ENCODE measurements at regions not wholly inside any gene's neighbourhood (a gene's known extent, or its start where the extent isn't known, plus 50 kb on each side); places are given as distances from the start of the nearest gene placed in this dataset.

GRCh38 chr22:47448231-47449223 lies 686.1 kb downstream of the TBC1D22A start:
- 90 to 93% (median 91%) methylated on average over 16 to 19 of the region's 19 CpGs for WGBS, 3 donors
- TF ChIP-seq POLR2A (IDR thresholded peaks at IDR 0.05) (no peak), EP300 (IDR thresholded peaks at IDR 0.05) (no peak)
- TF ChIP-seq, protein P1, sequence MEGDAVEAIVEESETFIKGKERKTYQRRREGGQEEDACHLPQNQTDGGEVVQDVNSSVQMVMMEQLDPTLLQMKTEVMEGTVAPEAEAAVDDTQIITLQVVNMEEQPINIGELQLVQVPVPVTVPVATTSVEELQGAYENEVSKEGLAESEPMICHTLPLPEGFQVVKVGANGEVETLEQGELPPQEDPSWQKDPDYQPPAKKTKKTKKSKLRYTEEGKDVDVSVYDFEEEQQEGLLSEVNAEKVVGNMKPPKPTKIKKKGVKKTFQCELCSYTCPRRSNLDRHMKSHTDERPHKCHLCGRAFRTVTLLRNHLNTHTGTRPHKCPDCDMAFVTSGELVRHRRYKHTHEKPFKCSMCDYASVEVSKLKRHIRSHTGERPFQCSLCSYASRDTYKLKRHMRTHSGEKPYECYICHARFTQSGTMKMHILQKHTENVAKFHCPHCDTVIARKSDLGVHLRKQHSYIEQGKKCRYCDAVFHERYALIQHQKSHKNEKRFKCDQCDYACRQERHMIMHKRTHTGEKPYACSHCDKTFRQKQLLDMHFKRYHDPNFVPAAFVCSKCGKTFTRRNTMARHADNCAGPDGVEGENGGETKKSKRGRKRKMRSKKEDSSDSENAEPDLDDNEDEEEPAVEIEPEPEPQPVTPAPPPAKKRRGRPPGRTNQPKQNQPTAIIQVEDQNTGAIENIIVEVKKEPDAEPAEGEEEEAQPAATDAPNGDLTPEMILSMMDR (IDR thresholded peaks at IDR 0.05), result no peak
- intact Hi-C loops (cut with DNase I), result no loop called here
- H3K27me3 ChIP-seq, result no peaks in the 10 kb centered on the region
- no peaks in the 10 kb centered on the region for H3K4me1 ChIP-seq (ENCODE audit: insufficient read depth)
- no peaks in the 10 kb centered on the region for H3K9me3 ChIP-seq
- no peak for DNase-seq
- no peaks in the 10 kb centered on the region for H3K36me3 ChIP-seq
- no peak overlapping the region for H3K27ac ChIP-seq
- no peak overlapping the region for H3K4me3 ChIP-seq

DNA sequence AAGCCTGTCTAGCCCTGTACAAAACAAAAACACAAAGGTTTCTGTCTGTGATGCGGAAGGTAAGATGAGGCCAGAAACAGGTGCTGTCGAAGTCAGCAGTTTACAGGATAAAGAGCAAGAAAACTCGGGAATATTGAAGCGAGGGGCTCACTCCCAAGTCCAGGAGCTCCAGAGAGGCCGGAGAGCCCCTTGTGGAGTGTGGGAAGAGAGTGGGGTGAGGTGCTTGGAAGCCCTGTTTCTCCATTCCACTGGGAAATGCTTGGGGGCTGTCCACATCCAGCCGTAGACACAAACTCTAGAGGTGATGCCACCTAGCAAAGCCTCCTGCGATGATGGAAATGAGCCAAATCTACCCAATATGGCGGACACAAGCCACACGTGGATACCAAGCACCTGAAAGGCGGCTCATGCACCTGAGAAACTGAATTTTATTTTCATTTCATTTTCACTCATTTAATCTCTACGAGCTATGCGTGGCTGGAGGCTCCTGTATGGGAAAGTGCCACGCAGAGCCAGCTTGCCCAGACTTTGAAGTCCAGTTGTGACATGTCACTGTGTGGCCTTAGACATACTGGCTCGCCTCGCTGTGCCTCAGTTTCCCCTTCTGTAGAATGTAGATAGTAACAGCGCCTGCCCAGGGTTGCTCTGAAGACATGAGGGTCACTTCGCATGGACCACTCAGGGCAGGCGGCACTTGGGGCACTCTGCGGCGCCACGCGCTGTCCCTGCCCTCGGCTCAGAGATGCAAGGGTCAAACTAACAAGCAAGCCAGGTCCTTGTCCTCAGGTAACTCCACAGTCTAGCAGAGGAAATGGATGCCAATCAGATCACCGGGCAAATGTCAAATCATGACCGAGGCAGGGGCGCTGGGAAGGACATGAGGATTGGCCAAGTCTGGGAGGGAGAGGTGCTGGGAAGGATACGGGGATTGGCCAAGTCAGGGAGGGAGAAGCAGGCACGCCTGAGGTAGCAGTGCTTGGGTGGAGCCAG lies 684.7 kb downstream of the TBC1D22A start:
- Histone ChIP-seq H3K4me3 (no peak overlapping the region), H3K27me3 (no peaks in the 10 kb centered on the region), H3K36me3 (no peaks in the 10 kb centered on the region), H3K9me3 (no peaks in the 10 kb centered on the region), H3K27ac (no peak overlapping the region), H3K4me1 (ENCODE audit: insufficient read depth) (no peaks in the 10 kb centered on the region)
- intact Hi-C loops (cut with DNase I), result no loop called here
- no peak for DNase-seq
- 89 to 93% (median 90%) methylated on average over 28 of the region's 28 CpGs for WGBS, 3 donors
- TF ChIP-seq EP300 (IDR thresholded peaks at IDR 0.05), result no peak

- 14 to 27% (median 17%) methylated on average over 8 of the region's 8 CpGs for WGBS, 3 donors
- no peak overlapping the region for H3K4me3 ChIP-seq
- no peaks in the 10 kb centered on the region for H3K27me3 ChIP-seq
- TF ChIP-seq, protein P1 (IDR thresholded peaks at IDR 0.05), result no peak
- TF ChIP-seq EP300 (IDR thresholded peaks at IDR 0.05) (no peak), POLR2A (IDR thresholded peaks at IDR 0.05) (no peak)
- H3K9me3 ChIP-seq, result no peaks in the 10 kb centered on the region
- no peaks in the 10 kb centered on the region for H3K36me3 ChIP-seq
- intact Hi-C loops (cut with DNase I), result no loop called here
- no peak overlapping the region for H3K27ac ChIP-seq
- no peaks in the 10 kb centered on the region for H3K4me1 ChIP-seq (ENCODE audit: insufficient read depth)
- peak in 2 of 5 donors; percentile 31 to 49 for DNase-seq
These were observed 683.9 kb downstream of the TBC1D22A start for GRCh38 chr22:47446331-47446730.

GRCh38 chr22:47445716-47446290 lies 683.4 kb downstream of the TBC1D22A start:
- intact Hi-C loops (cut with DNase I), result no loop called here
- no peak overlapping the region for H3K27ac ChIP-seq
- no peaks in the 10 kb centered on the region for H3K27me3 ChIP-seq
- TF ChIP-seq, protein P1 (IDR thresholded peaks at IDR 0.05), result no peak
- TF ChIP-seq EP300 (IDR thresholded peaks at IDR 0.05) (no peak), POLR2A (IDR thresholded peaks at IDR 0.05) (no peak)
- no peaks in the 10 kb centered on the region for H3K36me3 ChIP-seq
- peak in 2 of 5 donors; percentile 14 to 33 for DNase-seq
- no peaks in the 10 kb centered on the region for H3K9me3 ChIP-seq
- no peaks in the 10 kb centered on the region for H3K4me1 ChIP-seq (ENCODE audit: insufficient read depth)
- WGBS, 3 donors, result 36 to 45% (median 39%) methylated on average over 10 of the region's 10 CpGs
- H3K4me3 ChIP-seq, result no peak overlapping the region
